WTC11 (cell line): ENCODE measurements at regions not wholly inside any gene's neighbourhood (a gene's known extent, or its start where the extent isn't known, plus 50 kb on each side); places are given as distances from the start of the nearest gene placed in this dataset.

ENCODE experiments used
- AFF4 ChIP-seq: sonication (generic); formaldehyde crosslinking; IDR thresholded peaks from 2 replicates; pipeline ENCODE4 v1.8.1; 2023; ENCODE audit warnings: mild to moderate bottlenecking, missing genetic modification reagents, borderline replicate concordance
- AR ChIP-seq: fragments of 250-450 bp; sonication (Bioruptor Pico); IDR thresholded peaks from 2 replicates; pipeline ENCODE4 v1.9.0; 2021; ENCODE audit warnings: mild to moderate bottlenecking
- FOXP4 ChIP-seq: sonication (generic); formaldehyde crosslinking; IDR thresholded peaks from 2 replicates; pipeline ENCODE4 v1.8.0; 2022; ENCODE audit warnings: mild to moderate bottlenecking, missing genetic modification reagents
- IRF1 ChIP-seq: sonication (generic); formaldehyde crosslinking; IDR thresholded peaks from 2 replicates; pipeline ENCODE4 v1.8.0; 2023; ENCODE audit warnings: missing genetic modification reagents
- PRDM15 ChIP-seq: sonication (generic); formaldehyde crosslinking; IDR thresholded peaks from 2 replicates; pipeline ENCODE4 v1.8.0; 2022; ENCODE audit warnings: missing genetic modification reagents
- SMAD3 ChIP-seq: sonication (generic); formaldehyde crosslinking; IDR thresholded peaks from 2 replicates; pipeline ENCODE4 v1.8.0; 2022; ENCODE audit warnings: missing genetic modification reagents, mild to moderate bottlenecking, borderline replicate concordance
- ZNF317 ChIP-seq: sonication (generic); formaldehyde crosslinking; IDR thresholded peaks from 2 replicates; pipeline ENCODE4 v1.8.1; 2023; ENCODE audit warnings: low read depth, mild to moderate bottlenecking, moderate library complexity, missing genetic modification reagents, borderline replicate concordance
- ZNF423 ChIP-seq: fragments of 250-450 bp; sonication (Bioruptor Pico); IDR thresholded peaks from 2 replicates; pipeline ENCODE4 v2.1.2; 2022; ENCODE audit warnings: mild to moderate bottlenecking, moderate library complexity
- ZNF425 ChIP-seq: fragments of 250-450 bp; sonication (Bioruptor Pico); conservative IDR thresholded peaks from 2 replicates; pipeline ENCODE4 v1.9.0; 2021; ENCODE audit warnings: mild to moderate bottlenecking
- TF ChIP-seq, protein P1 (sequence below): fragments of 250-450 bp; sonication (Bioruptor Pico); IDR thresholded peaks from 2 replicates; pipeline ENCODE4 v1.9.0; 2021; ENCODE audit warnings: mild to moderate bottlenecking

DNA sequence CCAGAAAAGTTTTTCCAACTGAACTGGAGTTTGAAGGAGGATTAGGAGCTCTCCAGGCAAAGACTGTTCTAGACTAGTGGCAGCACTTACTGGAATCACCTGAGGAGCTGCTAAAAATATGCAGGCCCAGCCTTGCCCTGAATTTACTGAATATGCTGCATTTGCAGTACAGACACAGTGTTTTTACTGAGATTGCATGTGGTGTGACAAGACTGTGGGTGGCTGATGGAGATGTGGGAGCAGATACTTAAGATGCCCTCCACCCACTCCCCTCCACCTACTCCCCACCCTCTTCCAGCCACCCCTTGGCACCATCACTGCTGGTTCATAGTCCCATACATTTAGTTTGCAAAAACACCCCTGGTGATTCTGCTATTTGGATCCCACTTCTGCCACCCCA, 64.1 kb upstream of the HRH2 start (continued):
- TF ChIP-seq AFF4 (CRISPR knock-in tag) (no peak), AR (CRISPR knock-in tag) (no peak), PRDM15 (CRISPR knock-in tag) (no peak), ZNF425 (CRISPR knock-in tag) (no peak), FOXP4 (CRISPR knock-in tag) (no peak), SMAD3 (no peak), ZNF423 (CRISPR knock-in tag) (no peak), IRF1 (CRISPR knock-in tag) (no peak), ZNF317 (CRISPR knock-in tag) (no peak)
- TF ChIP-seq, protein P1, sequence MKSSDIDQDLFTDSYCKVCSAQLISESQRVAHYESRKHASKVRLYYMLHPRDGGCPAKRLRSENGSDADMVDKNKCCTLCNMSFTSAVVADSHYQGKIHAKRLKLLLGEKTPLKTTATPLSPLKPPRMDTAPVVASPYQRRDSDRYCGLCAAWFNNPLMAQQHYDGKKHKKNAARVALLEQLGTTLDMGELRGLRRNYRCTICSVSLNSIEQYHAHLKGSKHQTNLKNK: no peak
